ENCODE measurements at regions not wholly inside any gene's neighbourhood (a gene's known extent, or its start where the extent isn't known, plus 50 kb on each side); places are given as distances from the start of the nearest gene placed in this dataset.

DNA sequence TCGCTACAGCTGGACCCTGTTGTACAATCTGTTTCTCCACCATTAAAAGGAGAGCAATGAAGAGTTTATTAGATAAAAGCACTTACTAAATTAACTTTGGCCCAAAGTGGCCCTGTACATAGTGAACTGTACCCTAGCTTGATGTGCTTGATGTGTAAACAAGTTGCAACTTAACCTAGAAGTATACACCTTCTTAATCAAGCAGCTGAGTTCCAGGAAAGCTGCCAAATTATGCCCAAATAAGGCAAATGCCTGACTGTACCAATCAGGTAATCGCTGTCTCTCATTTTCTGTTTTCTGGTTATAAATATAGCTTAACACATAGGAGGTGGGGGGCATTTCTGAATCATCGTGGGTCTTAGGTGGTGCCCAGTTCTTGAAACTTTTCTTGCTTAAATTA lies 704.8 kb upstream of the CBLB start:
- no peak overlapping the region for H2BK15ac ChIP-seq (ENCODE audit: low read length)
- no peak overlapping the region for H4K8ac ChIP-seq (ENCODE audit: low read depth, low read length)
- no peaks in the 10 kb centered on the region for H3K36me3 ChIP-seq (replicated peaks in 1 of 2; ENCODE audit: control insufficient read depth in 2 of 2, insufficient read depth in 2 of 2, low read length in 2 of 2)
- no peaks in the 10 kb centered on the region for H3K79me1 ChIP-seq (ENCODE audit: low read depth, low read length)
- no peaks in the 10 kb centered on the region for H3K4me1 ChIP-seq (ENCODE audit: control insufficient read depth in 2 of 2, insufficient read depth in 1 of 2, low read depth in 1 of 2, low read length in 2 of 2)
- no peak overlapping the region for H3K4ac ChIP-seq (ENCODE audit: low read length)
- H4K91ac ChIP-seq (ENCODE audit: low read depth, low read length, poor library complexity), result no peak overlapping the region
- no peak for DNase-seq (ENCODE audit: low spot score)
- H2BK5ac ChIP-seq (ENCODE audit: low read length), result no peak overlapping the region
- no peak overlapping the region for H3K18ac ChIP-seq (ENCODE audit: low read length)
- no peaks in the 10 kb centered on the region for H3K9me3 ChIP-seq (replicated peaks in 1 of 2; ENCODE audit: control insufficient read depth in 2 of 2, insufficient read depth in 1 of 2, low read depth in 1 of 2, low read length in 2 of 2)
- no peak overlapping the region for H3K27ac ChIP-seq (replicated peaks; ENCODE audit: low read length)
- H2AK5ac ChIP-seq (ENCODE audit: low read depth, low read length), result no peak overlapping the region
- no peaks in the 10 kb centered on the region for H3K27me3 ChIP-seq (ENCODE audit: control insufficient read depth in 3 of 3, insufficient read depth in 3 of 3, low read depth in 1 of 3, low read length in 3 of 3)
- H3K14ac ChIP-seq (ENCODE audit: low read length), result no peak overlapping the region
- no peak overlapping the region for H2BK12ac ChIP-seq (ENCODE audit: low read length)
- no CpG with 5 or more reads among the region's 3 CpGs for WGBS, 2 donors (ENCODE audit: extremely low coverage in 2 of 2, insufficient read length in 2 of 2, insufficient replicate concordance in 1 of 2)
- H3K9ac ChIP-seq (ENCODE audit: low read depth, low read length, poor library complexity), result no peak overlapping the region
- H3K23ac ChIP-seq (ENCODE audit: low read depth, low read length, poor library complexity), result no peak overlapping the region
- no peak overlapping the region for H3K4me3 ChIP-seq (ENCODE audit: low read length in 2 of 2)
- H2AFZ ChIP-seq (ENCODE audit: low read length), result no peak overlapping the region
- H3K4me2 ChIP-seq (ENCODE audit: insufficient read depth, low read length, poor library complexity, severe bottlenecking), result no peak overlapping the region
- H2BK120ac ChIP-seq (ENCODE audit: low read depth, low read length), result no peak overlapping the region

DNA sequence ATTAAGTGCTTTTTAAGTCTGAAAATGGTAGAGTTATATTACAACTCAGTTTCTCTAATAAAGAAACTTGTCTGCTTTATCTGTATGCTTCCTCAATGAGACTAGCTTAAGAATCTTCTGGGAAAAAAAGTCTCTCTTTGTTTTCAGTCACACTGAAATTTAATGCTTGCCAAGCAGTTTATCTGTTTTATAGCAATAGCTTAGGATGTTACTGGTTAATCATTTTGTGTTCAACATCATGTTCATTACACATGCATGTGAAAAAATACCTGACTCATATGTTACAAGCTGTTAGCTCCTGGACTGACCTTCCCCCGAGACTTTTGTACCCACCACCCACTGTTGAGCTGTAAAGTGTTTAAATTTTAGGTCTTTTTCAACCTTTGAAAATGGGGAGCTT lies 706.2 kb upstream of the CBLB start:
- Histone ChIP-seq H2BK5ac (ENCODE audit: low read length) (no peak overlapping the region), H3K36me3 (replicated peaks in 1 of 2; ENCODE audit: control insufficient read depth in 2 of 2, insufficient read depth in 2 of 2, low read length in 2 of 2) (no peaks in the 10 kb centered on the region), H4K8ac (ENCODE audit: low read depth, low read length) (no peak overlapping the region), H3K79me1 (ENCODE audit: low read depth, low read length) (no peaks in the 10 kb centered on the region), H3K23ac (ENCODE audit: low read depth, low read length, poor library complexity) (no peak overlapping the region), H2BK15ac (ENCODE audit: low read length) (no peak overlapping the region), H3K27ac (replicated peaks; ENCODE audit: low read length) (no peak overlapping the region), H3K4me2 (ENCODE audit: insufficient read depth, low read length, poor library complexity, severe bottlenecking) (no peak overlapping the region), H3K4me1 (ENCODE audit: control insufficient read depth in 2 of 2, insufficient read depth in 1 of 2, low read depth in 1 of 2, low read length in 2 of 2) (peaks cover 0 to 1% of the 10 kb centered on the region in 2 donors), H3K4me3 (ENCODE audit: low read length in 2 of 2) (no peak overlapping the region), H2BK120ac (ENCODE audit: low read depth, low read length) (no peak overlapping the region), H2AFZ (ENCODE audit: low read length) (no peak overlapping the region), H2AK5ac (ENCODE audit: low read depth, low read length) (no peak overlapping the region), H3K27me3 (ENCODE audit: control insufficient read depth in 3 of 3, insufficient read depth in 3 of 3, low read depth in 1 of 3, low read length in 3 of 3) (no peaks in the 10 kb centered on the region), H3K14ac (ENCODE audit: low read length) (no peak overlapping the region), H2BK12ac (ENCODE audit: low read length) (no peak overlapping the region), H4K91ac (ENCODE audit: low read depth, low read length, poor library complexity) (no peak overlapping the region), H3K9ac (ENCODE audit: low read depth, low read length, poor library complexity) (no peak overlapping the region), H3K18ac (ENCODE audit: low read length) (no peak overlapping the region), H3K9me3 (replicated peaks in 1 of 2; ENCODE audit: control insufficient read depth in 2 of 2, insufficient read depth in 1 of 2, low read depth in 1 of 2, low read length in 2 of 2) (no peaks in the 10 kb centered on the region), H3K4ac (ENCODE audit: low read length) (no peak overlapping the region)
- DNase-seq (ENCODE audit: low spot score), result no peak
- no CpG with 5 or more reads among the region's 1 CpG for WGBS, 2 donors (ENCODE audit: extremely low coverage in 2 of 2, insufficient read length in 2 of 2, insufficient replicate concordance in 1 of 2)

DNA sequence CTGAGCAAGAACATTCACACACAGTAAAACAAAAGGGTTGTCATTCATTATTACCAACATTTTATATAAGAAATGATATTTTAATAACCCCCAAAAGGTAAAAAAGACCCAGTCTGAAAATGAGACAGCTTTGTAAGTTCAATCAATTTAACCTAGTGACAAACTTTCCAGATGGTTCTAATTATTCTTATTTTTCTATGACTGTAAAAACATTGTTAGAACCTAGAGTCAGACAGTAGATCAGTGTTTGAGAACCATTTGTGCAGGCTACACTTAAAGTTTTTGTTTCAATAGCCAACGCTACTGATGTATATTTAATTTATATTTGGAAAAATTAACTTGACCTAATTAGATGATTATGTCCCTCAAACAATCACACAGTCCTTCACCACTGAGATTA lies 708.4 kb upstream of the CBLB start:
- Histone ChIP-seq H2BK120ac (ENCODE audit: low read depth, low read length) (no peak overlapping the region), H3K4me1 (ENCODE audit: control insufficient read depth in 2 of 2, insufficient read depth in 1 of 2, low read depth in 1 of 2, low read length in 2 of 2) (peaks cover 0 to 1% of the 10 kb centered on the region in 2 donors), H3K9me3 (replicated peaks in 1 of 2; ENCODE audit: control insufficient read depth in 2 of 2, insufficient read depth in 1 of 2, low read depth in 1 of 2, low read length in 2 of 2) (no peaks in the 10 kb centered on the region), H3K14ac (ENCODE audit: low read length) (no peak overlapping the region), H2AK5ac (ENCODE audit: low read depth, low read length) (no peak overlapping the region), H3K18ac (ENCODE audit: low read length) (no peak overlapping the region), H2BK5ac (ENCODE audit: low read length) (no peak overlapping the region), H3K27ac (replicated peaks; ENCODE audit: low read length) (no peak overlapping the region), H4K91ac (ENCODE audit: low read depth, low read length, poor library complexity) (no peak overlapping the region), H2BK12ac (ENCODE audit: low read length) (no peak overlapping the region), H4K8ac (ENCODE audit: low read depth, low read length) (no peak overlapping the region), H2AFZ (ENCODE audit: low read length) (no peak overlapping the region), H3K23ac (ENCODE audit: low read depth, low read length, poor library complexity) (no peak overlapping the region), H3K4me3 (ENCODE audit: low read length in 2 of 2) (no peak overlapping the region), H3K36me3 (replicated peaks in 1 of 2; ENCODE audit: control insufficient read depth in 2 of 2, insufficient read depth in 2 of 2, low read length in 2 of 2) (no peaks in the 10 kb centered on the region), H2BK15ac (ENCODE audit: low read length) (no peak overlapping the region), H3K4me2 (ENCODE audit: insufficient read depth, low read length, poor library complexity, severe bottlenecking) (no peak overlapping the region), H3K4ac (ENCODE audit: low read length) (no peak overlapping the region), H3K27me3 (ENCODE audit: control insufficient read depth in 3 of 3, insufficient read depth in 3 of 3, low read depth in 1 of 3, low read length in 3 of 3) (no peaks in the 10 kb centered on the region), H3K9ac (ENCODE audit: low read depth, low read length, poor library complexity) (no peak overlapping the region), H3K79me1 (ENCODE audit: low read depth, low read length) (no peaks in the 10 kb centered on the region)
- no peak for DNase-seq (ENCODE audit: low spot score)
- WGBS, 2 donors (ENCODE audit: extremely low coverage in 2 of 2, insufficient read length in 2 of 2, insufficient replicate concordance in 1 of 2), result no CpG with 5 or more reads among the region's 1 CpG

DNA sequence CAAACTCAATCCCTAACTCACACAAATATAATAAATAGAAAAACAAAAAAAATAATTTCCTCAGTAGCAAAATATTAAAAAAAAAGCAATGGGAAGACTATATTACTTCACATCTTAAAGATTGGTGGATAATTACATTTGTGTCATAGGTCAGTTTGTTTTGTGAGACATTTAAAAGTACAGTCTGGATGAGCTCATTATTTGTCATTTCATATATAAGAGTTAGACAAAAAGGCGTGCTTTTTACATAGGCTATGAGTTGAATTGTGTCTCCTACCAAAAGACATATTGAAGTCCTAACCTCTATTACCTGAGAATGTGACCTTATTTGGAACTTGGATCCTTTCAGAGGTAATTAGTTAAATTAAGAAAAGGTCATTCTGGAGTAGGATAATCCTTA lies 710.1 kb upstream of the CBLB start:
- no peak overlapping the region for H3K9ac ChIP-seq (ENCODE audit: low read depth, low read length, poor library complexity)
- no peak overlapping the region for H4K91ac ChIP-seq (ENCODE audit: low read depth, low read length, poor library complexity)
- WGBS, 2 donors (ENCODE audit: extremely low coverage in 2 of 2, insufficient read length in 2 of 2, insufficient replicate concordance in 1 of 2), result no CpG with 5 or more reads among the region's 1 CpG
- no peaks in the 10 kb centered on the region for H3K27me3 ChIP-seq (ENCODE audit: control insufficient read depth in 3 of 3, insufficient read depth in 3 of 3, low read depth in 1 of 3, low read length in 3 of 3)
- H3K14ac ChIP-seq (ENCODE audit: low read length), result no peak overlapping the region
- H2BK120ac ChIP-seq (ENCODE audit: low read depth, low read length), result no peak overlapping the region
- no peak overlapping the region for H2BK12ac ChIP-seq (ENCODE audit: low read length)
- H3K18ac ChIP-seq (ENCODE audit: low read length), result no peak overlapping the region
- no peak overlapping the region for H2BK5ac ChIP-seq (ENCODE audit: low read length)
- no peaks in the 10 kb centered on the region for H3K79me1 ChIP-seq (ENCODE audit: low read depth, low read length)
- DNase-seq (ENCODE audit: low spot score), result no peak
- no peaks in the 10 kb centered on the region for H3K36me3 ChIP-seq (replicated peaks in 1 of 2; ENCODE audit: control insufficient read depth in 2 of 2, insufficient read depth in 2 of 2, low read length in 2 of 2)
- no peak overlapping the region for H3K4me3 ChIP-seq (ENCODE audit: low read length in 2 of 2)
- H2AK5ac ChIP-seq (ENCODE audit: low read depth, low read length), result no peak overlapping the region
- H3K4me2 ChIP-seq (ENCODE audit: insufficient read depth, low read length, poor library complexity, severe bottlenecking), result no peak overlapping the region
- peaks cover 0 to 1% of the 10 kb centered on the region in 2 donors for H3K4me1 ChIP-seq (ENCODE audit: control insufficient read depth in 2 of 2, insufficient read depth in 1 of 2, low read depth in 1 of 2, low read length in 2 of 2)
- no peak overlapping the region for H3K23ac ChIP-seq (ENCODE audit: low read depth, low read length, poor library complexity)
- no peak overlapping the region for H3K4ac ChIP-seq (ENCODE audit: low read length)
- no peak overlapping the region for H2BK15ac ChIP-seq (ENCODE audit: low read length)
- H2AFZ ChIP-seq (ENCODE audit: low read length), result no peak overlapping the region
- H3K27ac ChIP-seq (replicated peaks; ENCODE audit: low read length), result no peak overlapping the region
- H4K8ac ChIP-seq (ENCODE audit: low read depth, low read length), result no peak overlapping the region
- H3K9me3 ChIP-seq (replicated peaks in 1 of 2; ENCODE audit: control insufficient read depth in 2 of 2, insufficient read depth in 1 of 2, low read depth in 1 of 2, low read length in 2 of 2), result no peaks in the 10 kb centered on the region

Measured in neuronal stem cell (in vitro differentiated cells).